ENCODE measurements at regions not wholly inside any gene's neighbourhood (a gene's known extent, or its start where the extent isn't known, plus 50 kb on each side); places are given as distances from the start of the nearest gene placed in this dataset.

DNA sequence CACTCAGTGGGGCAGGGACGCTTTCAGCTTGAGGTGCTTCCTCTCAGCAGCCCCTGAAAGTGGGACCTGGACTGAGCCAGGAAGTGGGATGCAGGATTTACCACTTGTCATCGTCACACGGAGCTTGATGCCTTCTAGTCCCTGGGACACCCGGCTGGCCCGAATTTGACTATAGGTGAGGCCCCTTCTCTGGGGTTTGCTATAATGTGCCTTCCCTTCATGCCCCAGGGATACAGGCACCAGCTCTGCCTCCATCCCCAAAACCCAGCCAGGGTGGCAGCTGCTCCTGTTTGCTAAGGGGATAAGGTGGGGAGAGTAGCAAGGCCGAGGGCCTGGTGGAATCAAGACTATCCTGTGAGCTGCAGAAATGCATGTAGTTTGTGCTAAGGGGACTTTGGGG is 235.0 kb downstream of the GLRX3 start:
- ATAC-seq: no peak
- DNase-seq: no peak

DNA sequence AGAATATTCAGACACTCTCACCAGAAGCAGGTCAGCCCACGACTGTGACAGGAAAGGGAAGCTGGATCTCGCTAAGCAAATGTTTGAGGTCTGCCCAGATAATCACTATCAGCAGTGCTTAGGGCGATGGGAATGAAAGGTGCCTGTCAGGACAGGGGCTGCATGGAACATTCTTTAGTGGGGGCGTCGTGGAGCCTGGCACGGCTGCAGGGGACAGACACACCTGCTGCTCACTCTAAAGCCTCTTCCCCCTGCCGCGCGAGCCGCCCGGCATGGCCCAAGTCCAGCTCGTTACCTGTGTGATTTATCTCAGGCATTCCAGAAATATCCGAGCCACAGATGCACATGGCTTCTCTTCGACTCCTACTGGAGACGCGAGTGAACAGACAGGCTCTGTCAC is 235.5 kb downstream of the GLRX3 start:
- ATAC-seq: no peak
- no peak for DNase-seq

DNA sequence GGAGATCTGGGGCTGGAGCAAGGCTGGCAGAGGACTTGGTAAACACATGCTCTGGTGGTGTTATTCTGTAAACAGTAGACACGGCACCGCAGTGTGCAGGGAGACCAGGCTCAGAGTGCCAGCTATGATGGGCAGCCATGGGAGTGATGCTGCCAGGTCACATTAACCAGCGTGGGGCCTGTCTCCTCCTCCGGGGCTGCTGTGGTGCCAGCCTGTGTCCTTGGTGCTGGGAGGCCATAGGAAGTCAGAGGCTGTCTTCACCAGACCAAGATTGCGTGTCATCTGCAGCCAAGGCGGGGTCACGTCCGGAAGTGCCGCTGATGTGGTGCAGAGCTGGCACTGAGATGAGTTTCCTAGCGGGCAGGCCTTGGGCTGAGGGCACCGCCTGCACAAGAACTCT is 236.0 kb downstream of the GLRX3 start:
- no peak for ATAC-seq

DNA sequence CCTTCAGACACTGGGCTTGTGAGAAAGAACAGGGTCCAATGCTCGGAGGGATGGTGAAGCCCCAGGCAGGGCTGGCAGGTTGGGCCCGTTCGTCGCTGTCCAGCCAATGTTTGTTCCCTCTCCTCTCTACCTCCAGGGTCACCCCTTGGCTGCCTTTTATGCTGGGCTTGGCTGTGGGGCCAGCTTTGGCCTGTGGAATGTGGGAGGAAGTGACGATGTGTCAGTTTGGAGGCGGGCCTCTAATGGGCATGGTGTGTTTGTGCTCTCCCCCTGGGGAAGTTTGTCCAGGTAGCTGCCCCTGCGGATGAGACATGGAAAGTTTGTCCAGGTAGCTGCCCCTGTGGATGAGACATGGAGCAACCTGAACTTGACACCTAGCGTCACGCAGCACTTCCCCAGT is 236.7 kb downstream of the GLRX3 start:
- ATAC-seq (no peak), DNase-seq (no peak)

More for the DNA sequence above, 236.0 kb downstream of the GLRX3 start:
- DNase-seq: no peak

DNA sequence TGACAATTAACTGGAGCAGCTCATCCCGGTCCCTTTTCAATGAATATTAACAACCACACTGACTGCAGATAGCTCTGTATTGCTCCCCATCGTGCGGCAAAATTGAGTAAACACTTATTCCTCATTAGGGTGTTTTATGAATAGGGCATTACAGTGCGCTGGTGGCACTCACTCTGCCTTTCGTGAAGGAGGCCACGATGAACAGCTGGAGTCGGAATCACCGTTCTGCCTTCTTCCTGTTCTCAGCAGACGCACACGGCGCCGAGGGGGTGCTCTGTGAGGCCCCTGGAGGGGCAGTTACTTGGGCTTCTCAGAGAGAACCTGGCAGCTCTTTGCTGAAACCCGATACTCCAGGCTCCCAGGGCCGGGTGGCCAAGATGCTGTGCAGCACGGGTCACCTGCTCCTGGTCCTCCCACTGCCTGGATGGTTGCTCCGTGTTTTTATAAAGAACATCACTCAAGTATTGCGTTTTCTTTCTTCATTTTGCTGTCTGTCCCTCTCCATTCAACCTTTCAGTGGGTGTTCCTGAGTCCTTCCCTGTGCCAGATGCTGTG is 241.9 kb downstream of the GLRX3 start:
- no peak for DNase-seq
- no peak for ATAC-seq

DNA sequence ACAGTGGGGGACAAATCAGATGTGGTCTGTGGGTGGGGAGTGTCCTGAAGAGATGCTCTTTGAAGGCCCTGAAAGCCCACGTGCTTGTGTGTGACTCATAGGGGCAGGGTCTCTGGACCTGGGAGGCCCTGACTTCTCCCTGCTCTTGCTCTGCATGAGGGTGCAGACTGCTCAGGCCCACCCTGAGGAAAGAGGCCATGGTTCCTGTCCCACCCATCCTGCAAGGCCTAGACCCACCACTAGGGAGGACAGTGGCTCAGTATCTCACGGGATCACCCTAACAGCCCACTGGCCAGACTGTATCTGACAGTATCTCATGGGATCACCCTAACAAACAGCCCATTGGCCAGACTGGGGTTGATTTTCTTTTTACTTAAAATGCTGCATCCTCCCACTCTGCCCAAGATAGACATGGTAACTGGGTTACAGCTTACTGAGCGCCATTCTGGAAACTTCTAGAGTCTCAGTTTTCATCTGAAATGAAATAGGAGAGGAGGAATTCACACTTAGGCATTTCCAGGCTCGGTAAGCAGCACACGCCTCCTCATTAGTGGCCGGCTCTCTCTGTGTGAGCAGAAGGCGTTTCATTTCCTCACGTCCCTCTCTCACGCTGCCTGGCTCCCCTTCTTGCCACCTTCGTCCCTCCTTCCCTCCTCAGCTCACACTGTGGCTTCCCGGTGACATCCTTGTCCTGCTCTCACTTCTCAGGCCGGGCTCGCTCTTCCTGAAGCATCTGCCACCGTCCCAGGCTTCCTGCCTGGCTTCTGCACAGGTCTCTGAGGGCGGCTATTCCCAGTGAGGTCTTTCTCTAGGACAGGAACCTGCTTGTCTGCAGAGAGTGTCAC is 242.6 kb downstream of the GLRX3 start:
- DNase-seq (no peak), ATAC-seq (no peak)

DNA sequence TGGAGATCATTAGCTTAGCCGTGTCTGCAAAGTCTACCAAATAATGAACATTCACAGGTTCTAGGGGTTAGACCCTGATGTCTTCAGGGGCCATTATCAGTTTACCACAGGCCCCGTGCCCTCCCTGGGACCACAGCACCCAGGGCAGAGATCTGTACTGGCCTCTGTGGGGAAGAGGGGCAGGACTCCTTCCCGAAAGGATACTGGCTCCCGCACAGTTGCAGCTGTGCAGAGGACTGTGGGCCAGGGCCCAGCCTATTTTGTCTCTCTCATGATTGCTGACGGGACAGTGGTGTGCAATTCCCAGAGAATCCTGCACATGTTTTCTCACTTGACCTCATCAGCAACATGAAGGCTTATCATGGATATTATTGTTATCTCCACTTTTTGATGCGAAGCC is 243.9 kb downstream of the GLRX3 start:
- DNase-seq (no peak), ATAC-seq (no peak)

DNA sequence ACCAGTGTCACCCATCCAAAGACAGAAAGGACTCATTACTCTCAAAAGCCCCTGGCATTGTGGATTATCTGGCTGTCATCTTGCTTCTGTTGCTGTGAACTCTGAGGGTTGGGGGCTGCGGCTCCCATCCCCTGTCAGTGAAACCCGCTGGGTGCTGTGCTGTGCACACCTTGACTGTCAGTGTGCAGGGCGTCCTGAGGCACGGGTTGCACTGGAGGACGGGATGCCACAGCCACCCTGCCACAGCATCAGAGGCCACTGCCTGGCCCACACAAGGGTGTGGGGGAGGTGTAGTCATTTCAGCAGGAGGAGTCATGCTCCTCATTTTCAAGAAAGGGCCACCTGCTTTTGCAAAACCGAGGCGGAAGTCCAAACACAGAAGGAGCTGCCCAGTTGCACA is 245.8 kb downstream of the GLRX3 start:
- DNase-seq (no peak), ATAC-seq (no peak)

DNA sequence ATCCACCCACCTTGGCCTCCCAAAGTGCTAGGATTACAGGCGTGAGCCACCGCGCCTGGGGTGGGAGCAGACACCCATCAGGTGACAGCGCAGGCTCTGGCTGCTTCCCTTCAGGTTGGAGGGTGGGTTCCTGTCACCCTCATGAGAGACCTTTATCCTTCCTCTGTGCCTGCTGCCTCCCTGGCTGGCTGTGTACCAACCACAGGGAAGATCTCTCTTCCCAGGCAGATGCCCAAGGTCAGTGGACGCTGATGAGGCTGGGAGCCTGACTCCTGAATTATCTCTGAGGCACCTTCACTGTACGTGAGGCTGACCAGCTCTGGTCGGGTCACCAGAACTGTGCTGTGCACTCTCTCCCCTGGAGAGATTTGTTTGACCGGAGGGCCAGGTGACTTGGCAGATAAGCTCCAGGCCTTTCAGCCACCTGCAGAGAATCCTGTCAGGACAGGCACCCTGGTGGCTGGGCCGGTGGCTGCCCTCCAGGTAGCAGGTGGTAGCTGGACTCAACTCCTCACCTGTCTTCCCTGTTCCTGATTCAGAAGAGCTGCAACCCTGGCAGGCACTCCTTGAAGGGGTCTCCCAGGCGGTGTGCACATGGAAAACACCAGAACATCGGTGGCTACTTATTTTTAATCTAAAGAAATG is 251.9 kb downstream of the GLRX3 start:
- ATAC-seq: no peak
- DNase-seq: no peak

DNA sequence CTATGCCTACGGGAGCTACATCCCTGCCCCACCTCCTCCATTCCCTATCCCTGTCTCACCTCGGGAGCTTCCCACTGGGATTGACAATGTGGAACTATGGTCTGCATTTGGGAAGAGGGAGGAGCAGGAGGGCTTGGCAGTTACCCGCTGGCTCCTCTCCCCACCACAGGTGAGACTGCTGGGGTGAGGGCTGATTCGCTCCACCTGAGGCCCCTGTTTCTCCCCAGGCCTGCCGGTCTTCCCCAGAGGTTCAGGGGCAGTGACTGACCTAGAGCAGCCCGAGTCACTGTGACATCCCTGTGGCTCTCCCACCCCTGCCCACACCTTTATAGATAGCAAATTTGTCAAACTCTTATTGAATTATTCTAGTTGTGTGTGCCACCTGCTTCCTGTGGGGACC is 252.6 kb downstream of the GLRX3 start:
- DNase-seq (no peak), ATAC-seq (no peak)

DNA sequence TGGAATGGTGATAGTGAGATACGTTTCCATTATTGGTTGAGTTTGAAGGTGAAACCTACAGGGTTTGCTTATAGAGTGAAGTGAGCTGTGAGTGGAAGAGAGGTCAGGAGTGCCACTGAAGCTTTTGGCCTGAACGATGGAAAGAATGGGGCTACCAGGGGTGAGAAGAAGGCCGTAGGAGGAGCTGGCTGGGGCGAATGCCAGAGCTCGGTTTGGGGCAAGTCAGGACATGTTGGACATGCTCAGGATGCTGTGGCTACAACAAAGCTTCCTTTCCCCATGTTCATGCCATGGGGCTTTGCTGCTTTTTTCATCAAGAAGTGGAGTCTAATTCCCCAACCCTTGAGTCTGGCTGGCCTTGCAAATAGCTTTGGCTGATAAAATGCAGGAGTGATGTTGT is 253.7 kb downstream of the GLRX3 start:
- no peak for DNase-seq
- no peak for ATAC-seq

DNA sequence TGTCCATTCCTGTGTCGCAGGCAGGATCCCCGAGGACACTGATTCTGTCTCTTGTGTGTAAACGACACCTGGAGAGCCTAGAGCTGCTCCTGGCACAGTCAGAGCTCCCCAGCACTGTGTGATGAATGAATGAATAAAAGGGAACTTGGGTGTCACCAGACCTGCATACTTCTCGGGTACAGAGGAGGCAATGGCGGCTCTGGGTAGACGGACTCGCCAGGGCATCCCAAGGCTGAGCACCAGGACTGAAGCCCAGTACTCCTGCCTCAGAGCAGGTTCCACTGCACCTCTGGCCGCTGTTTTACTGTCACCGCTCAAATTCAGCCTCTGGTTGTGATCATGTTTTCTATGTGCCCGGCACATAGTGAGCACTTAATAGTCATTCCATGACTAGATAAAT is 255.8 kb downstream of the GLRX3 start:
- DNase-seq (no peak), ATAC-seq (no peak)

DNA sequence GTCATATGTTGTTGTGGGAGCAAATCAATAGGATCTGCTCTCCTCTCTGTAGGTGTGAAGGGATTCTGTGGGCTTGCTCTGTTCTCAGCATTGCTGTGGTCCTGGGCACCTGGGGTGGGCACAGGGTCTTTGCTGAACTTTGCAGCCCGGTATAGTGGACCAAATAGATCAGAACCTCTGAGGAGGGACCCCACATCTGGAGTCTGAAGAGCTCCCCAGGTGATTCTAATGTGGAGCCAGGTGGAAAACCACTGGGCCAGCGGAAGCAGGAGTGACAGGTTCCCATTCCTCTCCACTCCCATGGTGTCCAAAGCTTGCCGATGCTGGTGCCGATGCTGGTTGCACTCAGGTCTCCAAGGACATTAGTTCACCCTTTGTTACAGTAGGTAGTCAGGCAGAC is 257.2 kb downstream of the GLRX3 start:
- DNase-seq: no peak
- no peak for ATAC-seq

DNA sequence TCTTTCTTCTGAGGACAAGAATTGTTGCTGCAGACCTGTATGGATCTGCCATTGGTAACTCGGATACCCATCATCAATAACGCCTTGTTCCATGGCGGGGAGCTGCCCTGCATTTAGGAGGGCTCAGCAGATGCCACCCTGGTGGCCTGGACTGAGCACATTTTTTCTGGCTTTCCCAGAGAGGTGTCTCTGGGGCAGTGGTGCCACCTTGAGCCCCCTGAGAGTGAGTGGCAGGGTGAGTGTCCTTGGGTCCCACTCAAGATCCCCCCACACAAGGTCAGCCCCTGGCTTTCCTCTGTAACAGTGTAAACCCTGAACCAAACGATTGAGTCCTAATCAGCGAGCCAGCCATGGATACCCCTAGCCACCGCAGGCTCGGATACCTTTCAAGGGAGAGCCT is 258.6 kb downstream of the GLRX3 start:
- DNase-seq: no peak
- no peak for ATAC-seq

DNA sequence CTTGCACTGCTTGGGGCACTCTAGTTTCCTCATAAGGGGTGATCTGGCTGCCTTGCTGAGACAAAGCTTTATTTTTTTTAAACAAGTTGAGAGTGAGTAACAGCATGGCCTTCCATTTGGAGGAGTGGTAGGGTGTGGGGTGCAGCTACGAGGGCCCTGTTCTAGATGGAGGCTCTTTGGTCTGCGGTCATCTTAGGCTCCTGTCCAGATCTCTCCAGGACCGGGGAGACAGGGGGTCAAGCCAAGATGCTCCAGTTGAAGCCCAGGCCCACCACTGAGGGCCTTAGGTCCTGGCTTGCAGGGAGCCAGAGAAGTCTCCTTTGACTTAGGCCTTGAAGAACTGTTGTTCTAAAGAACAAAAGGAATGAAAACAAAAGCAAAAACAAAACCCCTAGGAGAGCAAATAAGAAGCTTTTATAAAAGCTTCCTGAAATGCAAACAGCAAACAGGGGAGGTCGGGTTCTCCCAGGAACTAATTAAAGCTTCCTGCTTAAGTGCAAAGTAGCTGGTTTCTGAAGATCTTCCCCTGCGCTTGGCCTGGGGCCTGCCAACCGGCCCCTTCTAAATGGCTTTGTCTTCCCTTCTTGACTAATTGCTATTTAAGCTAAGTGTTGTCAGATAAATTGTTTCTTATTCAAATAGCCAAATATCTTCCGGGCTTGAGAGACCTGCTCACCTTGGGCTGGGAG is 259.2 kb downstream of the GLRX3 start:
- DNase-seq (no peak), ATAC-seq (no peak)

DNA sequence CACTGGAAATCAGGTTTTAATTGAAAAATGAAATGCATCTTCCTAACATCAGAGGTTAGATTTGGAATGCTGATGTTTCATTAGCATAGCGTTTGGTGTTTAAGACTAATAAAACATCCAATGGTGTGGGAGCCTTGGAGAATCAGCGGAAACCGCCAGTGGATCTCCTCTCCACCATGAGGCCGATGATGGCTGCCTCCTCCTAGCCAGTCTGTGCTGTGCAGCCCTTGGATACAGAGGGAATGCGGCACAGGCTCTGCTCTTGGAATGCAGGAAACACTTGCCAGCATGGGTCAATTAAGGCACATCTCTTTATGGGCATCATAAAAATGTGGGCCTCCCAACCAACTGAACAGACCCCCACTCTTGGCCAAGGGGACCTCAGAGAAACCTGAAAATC is 259.9 kb downstream of the GLRX3 start:
- no peak for ATAC-seq

DNA sequence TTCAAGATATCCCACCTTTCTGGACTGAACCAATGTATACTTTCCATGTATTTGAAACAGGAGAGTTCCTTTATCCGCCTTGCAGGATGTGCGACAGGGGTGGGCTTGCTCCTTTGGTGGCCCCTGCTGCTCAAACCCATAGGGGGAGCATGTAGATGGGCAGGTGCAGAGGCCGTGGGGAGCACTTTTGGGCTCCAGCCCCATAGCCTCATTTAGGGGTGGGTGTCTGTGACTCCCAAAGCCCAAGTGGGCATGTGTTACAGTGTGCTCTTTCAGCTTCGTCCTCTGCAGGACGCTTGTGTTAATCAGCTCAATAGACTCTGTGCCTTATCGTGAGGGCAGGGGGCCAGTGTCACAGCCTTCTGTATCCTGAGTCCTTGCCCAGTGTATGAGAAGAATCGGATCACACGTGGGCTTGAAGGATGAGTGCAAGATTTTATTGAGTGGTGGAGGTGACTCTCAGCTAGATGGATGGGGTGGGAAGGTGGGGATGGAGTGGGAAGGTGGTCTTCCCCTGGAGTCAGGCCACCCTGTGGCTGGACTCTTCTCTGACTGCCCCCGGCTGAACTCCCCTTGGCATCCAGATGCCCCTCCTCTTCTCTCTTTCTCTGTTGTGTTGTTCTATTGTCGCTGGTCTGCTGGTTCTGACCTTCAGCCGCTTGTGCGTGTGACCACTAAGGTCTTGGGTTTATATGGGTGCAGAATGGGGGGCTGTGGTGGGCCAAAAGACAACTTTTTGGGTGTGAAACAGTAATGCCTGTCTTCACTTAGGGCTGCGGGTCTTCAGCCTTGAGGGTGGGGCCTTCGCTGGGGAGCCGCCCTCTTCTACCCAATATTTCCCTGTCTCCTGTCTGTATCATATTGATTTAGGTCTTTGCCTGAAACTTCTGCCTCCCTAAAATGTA is 262.2 kb downstream of the GLRX3 start:
- no peak for ATAC-seq
- no peak for DNase-seq

More for the DNA sequence above, 259.9 kb downstream of the GLRX3 start:
- no peak for DNase-seq

DNA sequence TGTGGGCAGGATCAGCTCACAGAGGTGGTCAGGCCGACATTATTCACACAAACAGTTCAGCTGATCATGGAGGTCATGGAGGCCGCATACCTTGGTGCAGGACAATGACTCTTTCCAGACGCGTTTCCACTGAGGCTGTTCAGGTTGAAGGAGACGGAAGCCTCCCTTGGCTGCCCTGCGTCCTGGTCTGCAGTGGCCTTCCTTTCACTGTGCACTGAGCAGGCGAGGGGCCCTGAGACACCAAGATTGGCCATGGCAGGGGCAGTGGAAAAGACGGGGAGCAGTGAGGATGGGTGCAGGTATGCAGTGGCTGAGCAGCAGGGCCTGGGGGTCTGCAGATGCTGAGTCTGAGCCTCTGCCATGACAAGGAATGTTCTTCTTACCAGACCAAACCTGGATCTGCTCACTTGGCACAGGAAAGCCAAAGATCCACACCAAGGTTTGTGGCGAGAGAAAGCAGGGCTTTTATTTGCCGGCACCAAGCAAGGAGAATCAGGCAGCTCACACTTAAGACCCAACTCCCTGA is 263.3 kb downstream of the GLRX3 start:
- ATAC-seq (no peak), DNase-seq (no peak)

DNA sequence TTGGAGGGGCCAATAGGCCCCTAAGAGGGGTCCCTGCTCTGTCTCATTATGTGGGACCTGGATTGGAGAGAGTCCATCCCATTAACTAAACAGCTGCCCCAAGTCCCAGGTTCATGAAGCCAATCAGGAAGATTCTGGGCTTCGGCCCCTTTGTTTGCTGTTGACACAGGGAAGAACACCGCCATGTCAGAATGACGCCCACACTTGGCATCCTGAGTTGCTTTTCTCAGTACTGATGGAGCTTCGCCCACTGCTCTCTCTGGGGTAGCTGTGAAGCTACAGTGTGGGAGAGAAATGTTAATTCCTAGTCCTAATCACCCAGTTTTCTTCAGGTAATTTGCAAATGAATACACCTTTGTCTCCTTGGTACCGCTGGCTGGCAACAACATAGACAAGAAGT is 264.7 kb downstream of the GLRX3 start:
- ATAC-seq (no peak), DNase-seq (no peak)

DNA sequence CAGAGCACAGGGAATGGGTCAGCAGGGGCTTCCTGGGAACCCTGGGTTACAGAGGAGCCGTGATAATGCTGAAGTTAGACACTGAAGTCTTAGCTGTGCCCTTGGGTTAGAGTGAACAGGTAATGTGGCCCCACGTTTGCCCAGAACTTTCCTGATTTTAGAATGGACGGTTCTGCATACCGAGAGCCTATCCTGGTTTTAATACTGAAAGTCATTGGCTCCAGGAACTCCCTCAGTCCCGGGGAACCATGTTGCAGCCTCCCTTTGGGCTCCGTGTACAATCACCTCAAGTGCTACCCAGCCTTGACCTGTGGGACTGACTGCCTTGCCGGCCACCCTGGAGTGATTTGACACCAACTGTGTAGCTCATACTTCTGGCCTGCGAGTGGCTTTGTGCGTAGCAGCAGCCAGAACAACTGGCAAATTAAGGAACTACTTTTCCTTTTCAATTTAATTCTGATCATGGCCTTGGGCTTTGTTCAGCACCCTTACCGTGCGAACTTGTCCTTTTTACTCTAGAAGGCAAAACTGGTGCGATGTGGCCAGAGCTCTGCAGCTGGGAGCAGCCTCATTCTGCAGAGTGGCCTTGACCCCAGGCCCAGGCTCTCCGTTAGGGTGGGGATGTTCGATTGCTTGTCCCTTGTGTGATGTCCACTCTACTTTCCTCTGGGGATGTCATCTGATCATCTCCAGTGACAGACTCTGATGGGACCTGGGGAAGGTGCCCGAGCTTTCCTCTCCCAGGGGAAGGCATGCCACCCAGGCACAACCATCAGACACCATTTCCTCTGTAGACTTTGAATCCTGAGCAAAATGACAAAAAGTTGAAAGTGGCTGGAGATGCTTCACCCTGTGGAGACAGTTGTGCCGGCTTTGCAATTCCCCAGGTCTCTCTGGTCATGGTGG is 265.9 kb downstream of the GLRX3 start:
- ATAC-seq (no peak), DNase-seq (no peak)

Measured in stimulated activated naive CD8-positive, alpha-beta T cell treated with anti-CD3 and anti-CD28 coated beads, Interleukin-15, Interleukin-2, amounts not matched to agents 100 U/mL and 50 U/mL, for 24 hours (primary cell).